Colonic mucosa (tissue), 4 donors: ENCODE measurements at regions not wholly inside any gene's neighbourhood (a gene's known extent, or its start where the extent isn't known, plus 50 kb on each side); places are given as distances from the start of the nearest gene placed in this dataset.
"Not testable (repeated sequence)": the region's sequence is repeated elsewhere in the genome, so short reads cannot be mapped to it uniquely, and the experiment has no call there.

Experiments
- DNase-seq: peaks from one replicate; pipeline ENCODE4 v3.0.0-alpha.2; 2020
- H3K27ac ChIP-seq: fragments of 200-600 bp; one replicate; pipeline ENCODE4 v1.8.0; 2021
- H3K27me3 ChIP-seq: fragments of 200-600 bp; one replicate; pipeline ENCODE4 v1.8.0; 2021
- H3K36me3 ChIP-seq: fragments of 200-600 bp; one replicate; pipeline ENCODE4 v1.8.0; 2021
- H3K4me1 ChIP-seq: fragments of 200-600 bp; one replicate; pipeline ENCODE4 v1.8.0; 2021; ENCODE audit warnings: mild to moderate bottlenecking
- H3K4me3 ChIP-seq: fragments of 200-600 bp; one replicate; pipeline ENCODE4 v1.8.0; 2021
- H3K9ac ChIP-seq, 2 donors: one replicate each; pipeline ENCODE4 v1.7.0; 2013; ENCODE audit warnings: control low read depth in 2 of 2, low read depth in 2 of 2, low read length in 2 of 2
- H3K9me3 ChIP-seq: fragments of 200-600 bp; one replicate; pipeline ENCODE4 v1.8.0; 2021
- intact Hi-C: fragments of 100-400 bp; cut with DNase I; formaldehyde crosslinking; loops from one replicate; pipeline ENCODE4 v1.14.1; 2022
- TF ChIP-seq, protein P1 (sequence below): fragments of 200-600 bp; IDR thresholded peaks from one replicate; pipeline ENCODE4 v1.8.0; 2022; ENCODE audit warnings: antibody characterized with exemption, mild to moderate bottlenecking
- donor health status: healthy.
- donor health status: DM: no; HTN: no; CAD: no.
- donor health status: DM: no; HTN: no; CAD: no.

DNA sequence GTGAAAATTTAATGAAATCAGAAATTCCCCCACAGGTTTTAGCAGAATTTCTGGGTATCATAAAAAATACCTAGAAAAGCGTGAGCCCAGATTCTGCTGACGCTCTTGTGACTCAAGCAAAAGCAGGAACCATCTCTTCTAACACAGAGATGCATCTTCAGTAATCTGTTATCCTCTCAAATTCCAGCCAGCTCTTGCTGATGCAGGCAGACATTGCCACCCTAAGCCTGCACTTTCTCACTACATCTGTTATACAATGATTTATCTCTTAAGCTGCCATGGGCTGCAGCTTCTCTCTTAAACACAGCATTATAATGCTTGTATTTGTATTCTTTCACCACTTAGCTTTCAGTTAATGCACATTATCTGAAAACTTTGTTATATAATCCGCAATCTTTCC, 113.0 kb upstream of the RGS1 start:
- H3K4me3 ChIP-seq: no peak overlapping the region
- H3K27me3 ChIP-seq: no peaks in the 10 kb centered on the region
- intact Hi-C loops: no loop called here
- no peak for DNase-seq
- no peaks in the 10 kb centered on the region for H3K36me3 ChIP-seq
- TF ChIP-seq, protein P1, sequence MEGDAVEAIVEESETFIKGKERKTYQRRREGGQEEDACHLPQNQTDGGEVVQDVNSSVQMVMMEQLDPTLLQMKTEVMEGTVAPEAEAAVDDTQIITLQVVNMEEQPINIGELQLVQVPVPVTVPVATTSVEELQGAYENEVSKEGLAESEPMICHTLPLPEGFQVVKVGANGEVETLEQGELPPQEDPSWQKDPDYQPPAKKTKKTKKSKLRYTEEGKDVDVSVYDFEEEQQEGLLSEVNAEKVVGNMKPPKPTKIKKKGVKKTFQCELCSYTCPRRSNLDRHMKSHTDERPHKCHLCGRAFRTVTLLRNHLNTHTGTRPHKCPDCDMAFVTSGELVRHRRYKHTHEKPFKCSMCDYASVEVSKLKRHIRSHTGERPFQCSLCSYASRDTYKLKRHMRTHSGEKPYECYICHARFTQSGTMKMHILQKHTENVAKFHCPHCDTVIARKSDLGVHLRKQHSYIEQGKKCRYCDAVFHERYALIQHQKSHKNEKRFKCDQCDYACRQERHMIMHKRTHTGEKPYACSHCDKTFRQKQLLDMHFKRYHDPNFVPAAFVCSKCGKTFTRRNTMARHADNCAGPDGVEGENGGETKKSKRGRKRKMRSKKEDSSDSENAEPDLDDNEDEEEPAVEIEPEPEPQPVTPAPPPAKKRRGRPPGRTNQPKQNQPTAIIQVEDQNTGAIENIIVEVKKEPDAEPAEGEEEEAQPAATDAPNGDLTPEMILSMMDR: no peak
- no peak overlapping the region for H3K9ac ChIP-seq
- no peak overlapping the region for H3K27ac ChIP-seq
- no peaks in the 10 kb centered on the region for H3K9me3 ChIP-seq
- no peaks in the 10 kb centered on the region for H3K4me1 ChIP-seq

DNA sequence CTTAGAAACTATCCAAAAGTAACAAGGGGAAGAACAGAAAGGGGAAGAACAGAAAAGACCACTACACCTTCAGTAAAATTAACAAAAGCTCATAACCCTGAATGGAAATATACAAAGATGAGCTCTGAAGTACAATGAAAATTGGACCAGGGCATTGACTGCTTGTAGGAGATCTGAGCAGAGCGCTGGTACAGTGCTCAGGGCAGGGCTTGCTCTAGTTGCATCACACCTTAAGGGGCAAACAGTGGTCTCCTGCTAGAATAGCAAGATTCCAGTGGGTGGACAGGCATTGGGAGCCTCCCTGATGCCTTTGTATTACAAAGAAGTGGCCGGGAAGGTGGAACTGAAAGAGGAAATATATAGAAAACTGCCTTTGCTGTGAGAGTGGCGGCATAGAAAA, 111.9 kb upstream of the RGS1 start:
- Histone ChIP-seq H3K4me1 (no peaks in the 10 kb centered on the region), H3K9ac (no peak overlapping the region), H3K9me3 (no peaks in the 10 kb centered on the region), H3K27me3 (no peaks in the 10 kb centered on the region), H3K36me3 (no peaks in the 10 kb centered on the region), H3K27ac (no peak overlapping the region), H3K4me3 (no peak overlapping the region)
- no peak for DNase-seq
- intact Hi-C loops: no loop called here
- TF ChIP-seq, protein P1: no peak

DNA sequence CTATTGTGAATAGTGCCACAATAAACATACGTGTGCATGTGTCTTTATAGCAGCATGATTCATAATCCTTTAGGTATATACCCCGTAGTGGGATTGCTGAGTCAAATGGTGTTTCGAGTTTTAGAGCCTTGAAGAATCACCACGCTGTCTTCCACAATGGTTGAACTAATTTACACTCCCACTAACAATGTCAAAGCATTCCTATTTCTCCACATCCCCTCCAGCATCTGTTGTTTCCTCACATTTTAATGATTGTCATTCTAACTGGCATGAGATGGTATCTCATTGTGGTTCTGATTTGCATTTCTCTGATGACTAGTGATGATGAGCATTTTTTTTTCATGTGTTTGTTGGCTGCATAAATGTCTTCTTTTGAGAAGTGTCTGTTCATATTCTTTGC, 110.4 kb upstream of the RGS1 start:
- H3K27me3 ChIP-seq, H3K4me1 ChIP-seq, H3K4me3 ChIP-seq, H3K9me3 ChIP-seq, H3K36me3 ChIP-seq, DNase-seq, intact Hi-C loops, H3K9ac ChIP-seq, H3K27ac ChIP-seq: not testable (repeated sequence)

DNA sequence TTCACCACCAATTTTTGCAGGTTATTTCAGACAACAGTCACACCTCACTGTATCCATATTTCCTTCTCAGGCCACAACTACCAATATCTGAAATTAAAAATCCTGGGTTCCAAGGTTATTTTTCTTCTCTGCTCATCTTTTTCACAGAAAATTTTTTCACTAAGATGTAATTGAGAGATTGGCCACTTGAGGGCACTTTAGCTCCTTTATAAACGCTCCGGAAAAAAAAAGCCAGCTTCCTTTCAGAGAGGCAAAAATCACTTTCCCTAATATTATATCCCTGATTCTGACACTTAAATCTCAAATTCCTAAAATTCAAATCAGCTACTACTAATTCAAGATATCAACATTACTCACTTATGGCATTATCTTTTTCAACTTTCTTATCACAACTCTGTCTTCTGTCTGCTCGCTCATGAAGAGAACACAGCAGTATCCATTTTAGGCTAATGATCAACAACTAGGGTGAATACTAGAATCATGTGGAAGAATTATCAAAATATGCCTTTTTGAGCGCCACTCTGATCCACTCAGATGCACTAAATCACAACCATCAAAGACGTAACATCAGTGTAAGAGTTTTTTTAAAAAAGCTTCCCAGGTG, 101.4 kb upstream of the RGS1 start:
- no peak for DNase-seq
- Histone ChIP-seq H3K9ac (no peak overlapping the region), H3K27me3 (no peaks in the 10 kb centered on the region), H3K4me1 (no peaks in the 10 kb centered on the region), H3K36me3 (no peaks in the 10 kb centered on the region), H3K4me3 (no peak overlapping the region), H3K9me3 (no peaks in the 10 kb centered on the region), H3K27ac (no peak overlapping the region)
- TF ChIP-seq, protein P1: peak; percentile 52
- intact Hi-C loops: loop anchor here (10.0 kb wide), 2 partner anchors 331 to 541 kb away; partner anchors contain the start of gene RGS2

DNA sequence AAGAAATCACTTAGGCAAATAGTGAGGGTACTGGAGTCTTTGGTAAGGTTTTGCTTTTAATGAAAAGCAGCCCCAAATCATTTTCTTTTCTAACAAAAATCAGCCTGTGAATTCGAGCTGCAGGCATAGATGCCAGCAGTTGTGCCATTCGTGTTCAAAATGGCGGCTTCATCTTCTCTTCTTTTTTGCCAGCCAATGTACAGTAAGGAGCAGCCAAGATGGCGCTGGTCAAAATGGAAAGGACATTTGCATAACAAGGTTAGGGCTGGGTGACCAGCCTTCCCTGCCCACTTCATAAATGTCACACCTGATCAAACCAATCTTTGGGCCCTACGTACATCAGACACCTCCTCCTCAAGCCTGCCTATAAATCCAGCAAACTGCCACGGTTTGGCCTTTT, 100.2 kb upstream of the RGS1 start:
- H3K4me1 ChIP-seq: no peaks in the 10 kb centered on the region
- TF ChIP-seq, protein P1: no peak
- no peak overlapping the region for H3K9ac ChIP-seq
- intact Hi-C loops: loop anchor here (5.0 to 10.0 kb wide), 3 partner anchors 132 to 539 kb away; partner anchors contain the start of gene RGS2
- no peak for DNase-seq
- H3K27ac ChIP-seq: no peak overlapping the region
- no peak overlapping the region for H3K4me3 ChIP-seq
- H3K27me3 ChIP-seq: no peaks in the 10 kb centered on the region
- no peaks in the 10 kb centered on the region for H3K9me3 ChIP-seq
- H3K36me3 ChIP-seq: no peaks in the 10 kb centered on the region

DNA sequence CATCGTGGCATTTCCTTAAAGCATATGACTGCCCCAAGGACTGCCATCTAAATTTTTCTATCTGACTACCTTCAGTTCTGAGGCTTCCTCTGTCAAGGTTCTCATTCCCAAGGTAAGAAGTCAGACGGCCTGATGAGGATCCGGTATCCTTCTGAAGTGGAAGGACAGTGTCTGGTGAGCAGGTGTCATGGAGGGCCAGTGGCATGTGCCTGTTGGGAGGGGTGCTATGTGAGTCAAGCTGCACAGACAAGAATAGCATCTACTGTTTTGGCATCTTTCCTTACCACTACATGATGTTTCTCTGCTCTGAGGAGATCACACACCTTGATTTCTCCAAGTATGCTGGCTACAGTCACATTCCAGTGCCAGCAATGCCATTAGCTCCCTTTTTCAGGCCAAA, 99.6 kb upstream of the RGS1 start:
- intact Hi-C loops: loop anchor here (5.0 to 10.0 kb wide), 3 partner anchors 131 to 539 kb away; partner anchors contain the start of gene RGS2
- H3K36me3 ChIP-seq: no peaks in the 10 kb centered on the region
- TF ChIP-seq, protein P1: no peak
- no peaks in the 10 kb centered on the region for H3K27me3 ChIP-seq
- DNase-seq: no peak
- no peak overlapping the region for H3K4me3 ChIP-seq
- no peak overlapping the region for H3K9ac ChIP-seq
- H3K9me3 ChIP-seq: no peaks in the 10 kb centered on the region
- H3K27ac ChIP-seq: no peak overlapping the region
- H3K4me1 ChIP-seq: no peaks in the 10 kb centered on the region
